ENCODE measurements at regions not wholly inside any gene's neighbourhood (a gene's known extent, or its start where the extent isn't known, plus 50 kb on each side); places are given as distances from the start of the nearest gene placed in this dataset.

DNA sequence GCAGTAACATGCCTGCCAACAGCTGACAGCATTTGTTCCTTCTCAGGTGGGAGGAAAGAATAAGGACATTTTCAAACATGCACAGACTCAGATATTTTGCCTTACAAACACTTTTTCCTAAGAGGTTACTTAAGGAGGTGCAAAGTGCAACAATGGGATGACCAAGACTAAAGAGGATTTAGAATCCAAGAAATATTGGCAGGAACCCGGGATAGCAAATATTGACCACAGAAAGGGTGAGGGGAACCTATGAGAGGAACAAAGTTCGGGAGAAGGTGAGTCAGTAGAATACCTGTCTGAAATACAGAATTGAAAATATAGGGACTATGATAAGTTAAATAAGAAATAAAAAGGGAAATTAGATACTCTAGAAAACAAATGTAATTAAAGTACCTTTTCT lies 321.9 kb upstream of the EMCN start:
- TF ChIP-seq CTCF (IDR thresholded peaks at IDR 0.05; ENCODE audit: poor library complexity) (no peak), EZH2 (IDR thresholded peaks at IDR 0.05; ENCODE audit: borderline replicate concordance) (no peak), EZH2phosphoT487 (IDR thresholded peaks at IDR 0.05; ENCODE audit: low read depth, severe bottlenecking, unreplicated experiment) (no peak)
